LNCAP (cell line): ENCODE measurements at regions not wholly inside any gene's neighbourhood (a gene's known extent, or its start where the extent isn't known, plus 50 kb on each side); places are given as distances from the start of the nearest gene placed in this dataset.

ENCODE experiments used
- TF ChIP-seq, protein P1 (sequence below): fragments of 450-650 bp; IDR thresholded peaks from 2 replicates; pipeline ENCODE4 v1.5.1; 2017; ENCODE audit warnings: mild to moderate bottlenecking

DNA sequence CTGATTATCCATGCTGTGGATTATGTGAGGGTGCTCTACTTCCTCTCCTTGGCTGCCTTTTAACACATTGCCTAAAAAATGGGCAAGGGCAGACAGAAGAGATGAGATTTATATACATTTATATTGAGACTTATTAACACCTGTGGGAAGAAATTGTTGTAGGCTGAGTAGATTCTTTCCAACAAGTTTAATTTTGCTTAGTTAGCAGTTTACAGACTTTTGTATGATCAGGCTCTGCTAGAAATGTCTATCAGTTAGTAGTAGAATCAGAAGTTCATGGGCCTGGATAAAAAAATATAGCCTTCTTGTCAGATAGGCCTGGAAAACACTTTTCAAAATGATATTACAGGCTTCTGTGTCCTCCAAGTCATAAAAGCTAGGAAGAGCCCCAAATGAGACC is 111.3 kb upstream of the LEF1 start:
- TF ChIP-seq, protein P1, sequence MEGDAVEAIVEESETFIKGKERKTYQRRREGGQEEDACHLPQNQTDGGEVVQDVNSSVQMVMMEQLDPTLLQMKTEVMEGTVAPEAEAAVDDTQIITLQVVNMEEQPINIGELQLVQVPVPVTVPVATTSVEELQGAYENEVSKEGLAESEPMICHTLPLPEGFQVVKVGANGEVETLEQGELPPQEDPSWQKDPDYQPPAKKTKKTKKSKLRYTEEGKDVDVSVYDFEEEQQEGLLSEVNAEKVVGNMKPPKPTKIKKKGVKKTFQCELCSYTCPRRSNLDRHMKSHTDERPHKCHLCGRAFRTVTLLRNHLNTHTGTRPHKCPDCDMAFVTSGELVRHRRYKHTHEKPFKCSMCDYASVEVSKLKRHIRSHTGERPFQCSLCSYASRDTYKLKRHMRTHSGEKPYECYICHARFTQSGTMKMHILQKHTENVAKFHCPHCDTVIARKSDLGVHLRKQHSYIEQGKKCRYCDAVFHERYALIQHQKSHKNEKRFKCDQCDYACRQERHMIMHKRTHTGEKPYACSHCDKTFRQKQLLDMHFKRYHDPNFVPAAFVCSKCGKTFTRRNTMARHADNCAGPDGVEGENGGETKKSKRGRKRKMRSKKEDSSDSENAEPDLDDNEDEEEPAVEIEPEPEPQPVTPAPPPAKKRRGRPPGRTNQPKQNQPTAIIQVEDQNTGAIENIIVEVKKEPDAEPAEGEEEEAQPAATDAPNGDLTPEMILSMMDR: no peak

DNA sequence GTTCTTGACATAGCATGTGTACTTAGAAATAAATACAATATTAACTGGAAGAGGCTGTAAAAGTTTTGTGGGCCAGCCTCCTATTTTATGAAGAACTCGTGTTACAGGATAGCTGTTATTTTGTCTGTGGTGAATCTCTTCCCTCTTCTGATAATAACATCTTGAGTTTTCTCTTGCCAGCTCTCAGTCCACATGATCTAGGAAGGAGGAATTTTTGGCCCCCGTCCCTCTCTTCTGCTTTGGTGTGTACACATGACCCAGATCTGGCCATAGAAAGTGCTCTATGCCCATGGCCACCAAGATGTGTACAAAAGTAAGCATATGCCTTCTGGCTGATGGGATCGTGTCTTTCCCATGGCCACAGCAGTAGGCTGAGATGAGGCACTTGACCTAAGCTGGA is 108.0 kb upstream of the LEF1 start:
- TF ChIP-seq, protein P1: no peak

DNA sequence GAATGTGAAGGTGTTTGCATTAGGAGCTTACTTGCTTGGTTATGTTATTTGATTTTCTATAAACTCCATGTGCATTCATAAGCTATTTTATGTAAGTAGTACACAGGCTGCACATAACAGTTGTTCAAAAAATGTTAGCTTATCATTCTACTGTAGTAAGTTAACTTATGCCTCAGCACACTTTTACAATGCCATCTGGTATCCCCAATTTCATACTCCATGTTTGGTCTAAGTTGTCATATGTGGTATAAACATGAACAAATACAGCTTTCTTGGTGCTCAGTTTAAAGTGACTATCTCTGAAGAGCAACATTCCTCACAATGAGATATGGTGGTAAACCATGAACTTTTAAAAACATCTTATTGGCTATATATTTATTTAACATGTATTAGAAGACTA is 104.3 kb upstream of the LEF1 start:
- TF ChIP-seq, protein P1: no peak

DNA sequence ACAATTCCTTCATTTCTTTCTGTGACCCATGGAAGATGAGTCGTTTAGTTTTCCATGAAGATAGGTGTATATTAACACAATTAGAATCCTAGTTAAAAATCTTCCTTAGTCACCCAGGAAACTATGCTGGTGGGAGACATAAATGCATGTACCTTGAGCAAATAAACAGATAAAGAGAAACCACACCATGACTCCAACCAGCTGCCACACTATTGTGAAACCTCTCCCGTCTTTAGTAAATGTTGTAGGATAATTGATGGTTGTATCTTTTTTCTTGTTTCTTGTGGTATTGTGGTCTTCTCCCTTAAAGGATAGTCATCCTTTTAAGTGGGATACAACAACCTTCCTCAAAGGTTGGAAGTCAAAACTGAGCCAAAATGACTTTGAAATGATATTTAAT is 103.8 kb upstream of the LEF1 start:
- TF ChIP-seq, protein P1: no peak

DNA sequence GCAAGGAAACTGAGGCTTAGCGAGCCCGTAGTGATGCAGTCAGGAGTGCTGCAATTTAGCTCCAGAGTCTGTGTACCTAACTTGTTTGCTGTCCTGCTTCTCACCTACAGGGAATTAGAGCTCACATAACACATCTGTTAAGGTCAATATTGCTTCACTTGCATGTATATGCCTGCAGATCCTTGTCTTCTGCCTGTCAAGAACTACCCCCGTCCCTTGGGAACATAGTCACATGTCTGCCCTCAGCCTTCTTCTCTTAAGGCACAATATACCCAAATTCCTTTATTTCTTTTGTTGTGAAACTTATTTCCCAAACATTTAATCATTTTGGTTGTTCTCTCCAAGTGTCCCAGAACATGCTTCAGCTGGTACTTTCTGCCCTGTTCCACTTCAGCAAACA is 103.3 kb upstream of the LEF1 start:
- TF ChIP-seq, protein P1: no peak

DNA sequence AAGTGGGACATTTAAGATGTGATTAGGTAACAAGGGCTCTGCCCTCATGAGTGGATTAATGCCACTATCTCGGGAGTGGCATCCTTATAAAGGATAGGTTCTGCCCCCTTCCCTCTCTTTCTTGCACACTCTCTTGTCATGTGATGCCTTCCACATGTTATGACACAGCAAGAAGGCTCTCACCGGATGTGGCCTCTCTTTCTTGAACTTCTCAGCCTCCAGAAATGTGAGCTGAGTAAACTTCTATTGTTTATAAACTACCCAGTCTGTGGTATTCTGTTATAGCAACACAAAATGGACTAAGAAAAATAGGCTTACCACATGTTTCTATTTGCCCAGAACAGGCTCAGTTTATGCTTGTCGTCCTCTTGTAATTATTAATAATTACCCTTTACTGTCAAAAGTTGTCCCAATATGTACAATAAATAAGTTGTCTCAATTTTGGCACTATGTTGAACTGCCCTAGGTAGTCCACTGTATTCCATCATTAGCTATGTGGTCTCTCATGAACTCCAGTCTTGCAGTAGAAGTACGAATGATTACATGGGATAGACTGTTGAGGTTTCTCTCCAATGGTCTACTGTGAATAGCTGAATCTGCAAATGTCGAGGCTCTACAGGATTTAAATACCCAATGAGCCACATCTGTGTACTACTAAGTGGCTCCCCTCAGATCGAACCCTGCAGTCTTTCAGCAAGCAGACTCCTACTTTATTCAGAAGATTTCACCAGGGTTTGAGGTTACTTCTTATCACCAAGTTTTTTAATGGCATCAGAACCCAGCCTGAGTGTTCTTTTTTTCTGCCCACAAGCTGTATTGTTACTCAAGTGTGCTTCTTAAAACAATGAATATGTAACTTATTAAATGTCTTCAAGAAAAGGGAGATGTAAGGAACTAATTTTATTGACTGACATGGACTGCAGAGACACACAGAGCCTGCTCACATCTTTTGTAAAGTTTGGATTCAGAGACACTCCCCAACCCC is 102.0 kb upstream of the LEF1 start:
- TF ChIP-seq, protein P1: no peak

DNA sequence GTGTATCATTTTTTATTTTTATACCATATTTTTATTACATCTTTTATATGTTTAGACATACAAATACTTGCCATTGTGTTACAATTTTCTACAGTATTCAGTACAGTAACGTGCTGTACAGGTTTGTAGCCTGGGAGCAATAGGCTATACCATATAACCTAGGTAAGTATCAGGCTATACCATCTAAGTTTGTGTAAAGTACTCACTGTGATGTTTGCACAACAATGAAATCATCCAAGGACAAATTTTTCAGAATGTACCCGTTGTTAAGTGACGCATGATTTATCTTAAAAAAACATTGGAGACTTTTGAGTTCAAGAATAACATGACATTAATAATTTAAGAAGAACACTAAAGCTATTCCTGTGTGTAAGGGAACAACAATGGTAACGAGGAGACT is 96.0 kb upstream of the LEF1 start:
- TF ChIP-seq, protein P1: no peak
